ENCODE measurements at regions not wholly inside any gene's neighbourhood (a gene's known extent, or its start where the extent isn't known, plus 50 kb on each side); places are given as distances from the start of the nearest gene placed in this dataset.

DNA sequence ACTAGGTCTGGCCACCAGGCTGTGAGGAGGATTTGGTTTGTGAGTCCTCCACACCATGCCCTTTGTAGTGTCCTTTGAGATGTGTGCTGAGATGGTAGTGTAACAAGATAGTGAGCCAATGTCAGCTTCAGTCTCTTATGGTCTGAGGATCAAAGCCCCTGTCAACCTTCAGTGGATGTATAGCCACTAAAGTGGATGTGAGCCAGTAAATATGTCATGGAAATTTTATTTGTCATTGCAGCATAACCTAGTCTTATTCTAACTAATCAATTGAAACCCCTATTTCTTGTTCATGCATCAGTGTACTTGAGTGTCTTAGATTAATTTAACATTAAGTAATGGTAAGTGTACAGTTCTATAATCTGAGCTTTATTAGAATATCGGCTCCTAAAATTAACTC lies 51.0 kb upstream of the WAC start:
- DNase-seq (ENCODE audit: low read depth in 4 of 4, low spot score in 3 of 4): no peak
